Liver (tissue), 8 donors: ENCODE measurements at regions not wholly inside any gene's neighbourhood (a gene's known extent, or its start where the extent isn't known, plus 50 kb on each side); places are given as distances from the start of the nearest gene placed in this dataset.

Experiments used
- DNase-seq: peaks from one replicate; pipeline ENCODE4 v3.0.0-alpha.2; 2017; ENCODE audit warnings: low spot score
- H3K27ac ChIP-seq, 2 donors: one replicate each; pipeline ENCODE4 v1.7.0; 2013; ENCODE audit warnings: inconsistent platforms in 2 of 2, low read length in 2 of 2, control low read depth in 1 of 2, low read depth in 1 of 2, mild to moderate bottlenecking in 1 of 2
- H3K27me3 ChIP-seq, 4 donors: one replicate each; pipeline versions ENCODE4 v1.6.1 to v1.7.0; 2013; ENCODE audit warnings: low read length in 3 of 4, inconsistent platforms in 1 of 4, mild to moderate bottlenecking in 1 of 4, moderate library complexity in 1 of 4; ENCODE audit not compliant: control insufficient read depth in 4 of 4, insufficient read depth in 4 of 4
- H3K36me3 ChIP-seq, 4 donors: one replicate each; pipeline versions ENCODE4 v1.6.1 to v1.7.0; 2013; ENCODE audit warnings: low read length in 3 of 4, mild to moderate bottlenecking in 3 of 4, low read depth in 1 of 4, moderate library complexity in 1 of 4; ENCODE audit not compliant: control insufficient read depth in 4 of 4, insufficient read depth in 3 of 4
- H3K4me1 ChIP-seq, 4 donors: one replicate each; pipeline versions ENCODE4 v1.6.1 to v1.7.0; 2013; ENCODE audit warnings: low read length in 3 of 4, mild to moderate bottlenecking in 3 of 4, moderate library complexity in 1 of 4; ENCODE audit not compliant: control insufficient read depth in 4 of 4, insufficient read depth in 4 of 4
- H3K4me3 ChIP-seq, 3 donors: one replicate each; pipeline versions ENCODE4 v1.6.1 to v1.7.0; 2013; ENCODE audit warnings: low read length in 3 of 3, control low read depth in 1 of 3, low read depth in 1 of 3, mild to moderate bottlenecking in 1 of 3
- H3K9ac ChIP-seq, 2 donors: one replicate each; pipeline ENCODE4 v1.7.0; 2013; ENCODE audit warnings: low read length in 2 of 2, mild to moderate bottlenecking in 2 of 2, moderate library complexity in 2 of 2, control low read depth in 1 of 2, low read depth in 1 of 2
- H3K9me3 ChIP-seq, 4 donors: one replicate each; pipeline versions ENCODE4 v1.6.1 to v1.7.0; 2013; ENCODE audit warnings: low read length in 3 of 4; ENCODE audit not compliant: control insufficient read depth in 4 of 4
- CTCF ChIP-seq: fragments of 150-350 bp; IDR thresholded peaks from 2 replicates; pipeline ENCODE4 v1.5.1; 2017; ENCODE audit warnings: improper control_type of control experiment, low read depth, low read length; ENCODE audit not compliant: missing input control
- EGR1 ChIP-seq, 2 donors: IDR thresholded peaks; 2 replicates each; pipeline ENCODE4 v1.6.1; 2016 to 2018; ENCODE audit warnings: antibody characterized with exemption in 2 of 2, low read depth in 2 of 2
- FOXA1 ChIP-seq: IDR thresholded peaks from 2 replicates; pipeline ENCODE4 v1.6.1; 2016; ENCODE audit warnings: antibody characterized with exemption
- FOXA2 ChIP-seq: IDR thresholded peaks from 2 replicates; pipeline ENCODE4 v1.6.1; 2016; ENCODE audit warnings: antibody characterized with exemption
- GABPA ChIP-seq, 2 donors: IDR thresholded peaks in 1 of 2; conservative IDR thresholded peaks in 1 of 2; 2 replicates each; pipeline ENCODE4 v1.6.1; 2016; ENCODE audit warnings: antibody characterized with exemption in 2 of 2, mild to moderate bottlenecking in 1 of 2, moderate library complexity in 1 of 2
- HNF4A ChIP-seq, 2 donors: conservative IDR thresholded peaks; 2 replicates each; pipeline ENCODE4 v1.6.1; 2016; ENCODE audit warnings: antibody characterized with exemption in 2 of 2, mild to moderate bottlenecking in 2 of 2
- HNF4G ChIP-seq: IDR thresholded peaks from 2 replicates; pipeline ENCODE4 v1.6.1; 2016; ENCODE audit warnings: antibody characterized with exemption
- JUND ChIP-seq, 2 donors: IDR thresholded peaks; 2 replicates each; pipeline ENCODE4 v1.6.1; 2016; ENCODE audit warnings: antibody characterized with exemption in 2 of 2
- MAX ChIP-seq: IDR thresholded peaks from 2 replicates; pipeline ENCODE4 v1.6.1; 2016; ENCODE audit warnings: antibody characterized with exemption
- NR2F2 ChIP-seq: IDR thresholded peaks from 2 replicates; pipeline ENCODE4 v1.6.1; 2016; ENCODE audit warnings: antibody characterized with exemption
- RAD21 ChIP-seq, 2 donors: IDR thresholded peaks; 2 replicates each; pipeline ENCODE4 v1.6.1; 2016; ENCODE audit warnings: antibody characterized with exemption in 2 of 2, mild to moderate bottlenecking in 2 of 2
- RXRA ChIP-seq, 2 donors: IDR thresholded peaks; 2 replicates each; pipeline ENCODE4 v1.6.1; 2017 to 2018; ENCODE audit warnings: antibody characterized with exemption in 2 of 2, mild to moderate bottlenecking in 1 of 2
- SP1 ChIP-seq: IDR thresholded peaks from 2 replicates; pipeline ENCODE4 v1.6.1; 2018; ENCODE audit warnings: antibody characterized with exemption, mild to moderate bottlenecking
- TAF1 ChIP-seq: conservative IDR thresholded peaks from 2 replicates; pipeline ENCODE4 v1.6.1; 2016; ENCODE audit warnings: antibody characterized with exemption, mild to moderate bottlenecking
- YY1 ChIP-seq: IDR thresholded peaks from 2 replicates; pipeline ENCODE4 v1.6.1; 2016; ENCODE audit warnings: antibody characterized with exemption, mild to moderate bottlenecking
- WGBS: extraction: QIAGEN DNeasy Blood & Tissue Kit; methylation state at CpG from one replicate; pipeline ENCODE4 v1.1.7; 2013; 5-methylcytosine and 5-hydroxymethylcytosine counted together
- TF ChIP-seq, protein P1 (sequence below): IDR thresholded peaks from 2 replicates; pipeline ENCODE4 v1.6.1; 2016; ENCODE audit warnings: antibody characterized with exemption
- TF ChIP-seq, protein P2 (sequence below): IDR thresholded peaks from 2 replicates; pipeline ENCODE4 v1.6.1; 2016; ENCODE audit warnings: antibody characterized with exemption, mild to moderate bottlenecking
- TF ChIP-seq, protein P3 (sequence below): IDR thresholded peaks from 2 replicates; pipeline ENCODE4 v1.6.1; 2016; ENCODE audit warnings: antibody characterized with exemption
- donor health status: healthy.
- donor health status: healthy.
- donor health status: healthy.
- donor health status: healthy.
- donor health status: healthy.

DNA sequence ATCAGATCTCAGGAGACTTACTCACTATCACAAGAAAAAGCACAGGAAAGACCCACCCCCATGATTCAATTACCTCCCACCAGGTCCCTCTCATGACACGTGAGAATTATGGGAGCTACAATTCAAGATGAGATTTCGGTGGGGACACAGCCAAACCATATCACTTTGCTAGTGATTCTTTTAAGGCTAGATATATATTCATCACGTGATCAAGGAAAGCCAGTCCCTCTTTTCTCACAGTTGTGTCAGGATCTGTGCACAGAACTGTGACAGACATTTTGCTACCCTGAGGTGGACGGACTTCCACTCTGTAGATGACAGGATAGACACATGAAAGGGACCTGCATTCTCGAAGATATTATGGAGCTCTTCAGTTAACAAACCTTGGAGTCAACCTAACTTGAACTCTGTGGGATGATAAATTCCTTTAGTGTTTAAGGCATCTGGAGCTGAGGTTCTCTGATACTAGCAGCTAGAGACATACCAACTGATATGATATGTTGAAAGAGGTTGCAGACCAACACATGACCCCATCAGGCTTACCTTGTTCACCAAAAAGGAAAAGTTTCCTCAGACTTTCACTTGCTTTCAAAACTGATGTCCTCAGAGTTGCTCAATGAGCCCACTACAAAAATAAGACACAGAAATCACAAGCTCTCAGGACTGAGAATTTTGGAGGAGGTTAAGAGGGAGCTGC is 66.3 kb upstream of the SCG2 start:
- H3K27ac ChIP-seq = no peak overlapping the region
- H3K9ac ChIP-seq = no peak overlapping the region
- H3K36me3 ChIP-seq = no peaks in the 10 kb centered on the region
- peaks cover 0 to 5% (median 0%) of the 10 kb centered on the region in 4 donors for H3K27me3 ChIP-seq
- no peaks in the 10 kb centered on the region for H3K9me3 ChIP-seq
- H3K4me1 ChIP-seq = no peaks in the 10 kb centered on the region
- WGBS = 63% methylated on average over 5 of the region's 5 CpGs
- no peak overlapping the region for H3K4me3 ChIP-seq
- TF ChIP-seq, protein P1, sequence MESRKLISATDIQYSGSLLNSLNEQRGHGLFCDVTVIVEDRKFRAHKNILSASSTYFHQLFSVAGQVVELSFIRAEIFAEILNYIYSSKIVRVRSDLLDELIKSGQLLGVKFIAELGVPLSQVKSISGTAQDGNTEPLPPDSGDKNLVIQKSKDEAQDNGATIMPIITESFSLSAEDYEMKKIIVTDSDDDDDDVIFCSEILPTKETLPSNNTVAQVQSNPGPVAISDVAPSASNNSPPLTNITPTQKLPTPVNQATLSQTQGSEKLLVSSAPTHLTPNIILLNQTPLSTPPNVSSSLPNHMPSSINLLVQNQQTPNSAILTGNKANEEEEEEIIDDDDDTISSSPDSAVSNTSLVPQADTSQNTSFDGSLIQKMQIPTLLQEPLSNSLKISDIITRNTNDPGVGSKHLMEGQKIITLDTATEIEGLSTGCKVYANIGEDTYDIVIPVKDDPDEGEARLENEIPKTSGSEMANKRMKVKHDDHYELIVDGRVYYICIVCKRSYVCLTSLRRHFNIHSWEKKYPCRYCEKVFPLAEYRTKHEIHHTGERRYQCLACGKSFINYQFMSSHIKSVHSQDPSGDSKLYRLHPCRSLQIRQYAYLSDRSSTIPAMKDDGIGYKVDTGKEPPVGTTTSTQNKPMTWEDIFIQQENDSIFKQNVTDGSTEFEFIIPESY = no peak
- no peak for TF ChIP-seq HNF4A (conservative IDR thresholded peaks at IDR 0.05)
- no peak for TF ChIP-seq NR2F2
- no peak for TF ChIP-seq GABPA (IDR thresholded peaks at IDR 0.05 in 1 of 2, conservative IDR thresholded peaks at IDR 0.05 in 1 of 2)
- TF ChIP-seq RAD21 (IDR thresholded peaks at IDR 0.05) = no peak
- no peak for TF ChIP-seq HNF4G
- no peak for TF ChIP-seq EGR1 (IDR thresholded peaks at IDR 0.05; ENCODE audit: low read depth in 2 of 2)
- TF ChIP-seq RXRA (IDR thresholded peaks at IDR 0.05) = no peak
- no peak for TF ChIP-seq FOXA2
- no peak for TF ChIP-seq CTCF
- TF ChIP-seq, protein P2, sequence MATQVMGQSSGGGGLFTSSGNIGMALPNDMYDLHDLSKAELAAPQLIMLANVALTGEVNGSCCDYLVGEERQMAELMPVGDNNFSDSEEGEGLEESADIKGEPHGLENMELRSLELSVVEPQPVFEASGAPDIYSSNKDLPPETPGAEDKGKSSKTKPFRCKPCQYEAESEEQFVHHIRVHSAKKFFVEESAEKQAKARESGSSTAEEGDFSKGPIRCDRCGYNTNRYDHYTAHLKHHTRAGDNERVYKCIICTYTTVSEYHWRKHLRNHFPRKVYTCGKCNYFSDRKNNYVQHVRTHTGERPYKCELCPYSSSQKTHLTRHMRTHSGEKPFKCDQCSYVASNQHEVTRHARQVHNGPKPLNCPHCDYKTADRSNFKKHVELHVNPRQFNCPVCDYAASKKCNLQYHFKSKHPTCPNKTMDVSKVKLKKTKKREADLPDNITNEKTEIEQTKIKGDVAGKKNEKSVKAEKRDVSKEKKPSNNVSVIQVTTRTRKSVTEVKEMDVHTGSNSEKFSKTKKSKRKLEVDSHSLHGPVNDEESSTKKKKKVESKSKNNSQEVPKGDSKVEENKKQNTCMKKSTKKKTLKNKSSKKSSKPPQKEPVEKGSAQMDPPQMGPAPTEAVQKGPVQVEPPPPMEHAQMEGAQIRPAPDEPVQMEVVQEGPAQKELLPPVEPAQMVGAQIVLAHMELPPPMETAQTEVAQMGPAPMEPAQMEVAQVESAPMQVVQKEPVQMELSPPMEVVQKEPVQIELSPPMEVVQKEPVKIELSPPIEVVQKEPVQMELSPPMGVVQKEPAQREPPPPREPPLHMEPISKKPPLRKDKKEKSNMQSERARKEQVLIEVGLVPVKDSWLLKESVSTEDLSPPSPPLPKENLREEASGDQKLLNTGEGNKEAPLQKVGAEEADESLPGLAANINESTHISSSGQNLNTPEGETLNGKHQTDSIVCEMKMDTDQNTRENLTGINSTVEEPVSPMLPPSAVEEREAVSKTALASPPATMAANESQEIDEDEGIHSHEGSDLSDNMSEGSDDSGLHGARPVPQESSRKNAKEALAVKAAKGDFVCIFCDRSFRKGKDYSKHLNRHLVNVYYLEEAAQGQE = no peak
- TF ChIP-seq TAF1 = no peak
- TF ChIP-seq YY1 = no peak
- TF ChIP-seq JUND (IDR thresholded peaks at IDR 0.05) = no peak
- TF ChIP-seq SP1 = no peak
- TF ChIP-seq MAX = no peak
- TF ChIP-seq, protein P3, sequence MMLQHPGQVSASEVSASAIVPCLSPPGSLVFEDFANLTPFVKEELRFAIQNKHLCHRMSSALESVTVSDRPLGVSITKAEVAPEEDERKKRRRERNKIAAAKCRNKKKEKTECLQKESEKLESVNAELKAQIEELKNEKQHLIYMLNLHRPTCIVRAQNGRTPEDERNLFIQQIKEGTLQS = no peak
- TF ChIP-seq FOXA1 = no peak
- no peak for DNase-seq
